Mucosa of rectum (tissue), 2 donors: ENCODE measurements at regions not wholly inside any gene's neighbourhood (a gene's known extent, or its start where the extent isn't known, plus 50 kb on each side); places are given as distances from the start of the nearest gene placed in this dataset.

Experiments
- H3K27ac ChIP-seq, 2 donors: one replicate each; pipeline ENCODE4 v1.7.0; 2013; ENCODE audit warnings: inconsistent platforms in 2 of 2, low read depth in 2 of 2, low read length in 2 of 2
- H3K27me3 ChIP-seq, 2 donors: one replicate each; pipeline ENCODE4 v1.7.0; 2013; ENCODE audit warnings: low read length in 2 of 2; ENCODE audit not compliant: control insufficient read depth in 2 of 2, insufficient read depth in 2 of 2
- H3K36me3 ChIP-seq, 2 donors: one replicate each; pipeline ENCODE4 v1.7.0; 2013; ENCODE audit warnings: low read length in 2 of 2; ENCODE audit not compliant: control insufficient read depth in 2 of 2, insufficient read depth in 2 of 2
- H3K4me1 ChIP-seq, 2 donors: one replicate each; pipeline ENCODE4 v1.7.0; 2013; ENCODE audit warnings: low read length in 2 of 2, mild to moderate bottlenecking in 1 of 2; ENCODE audit not compliant: control insufficient read depth in 2 of 2, insufficient read depth in 2 of 2
- H3K4me3 ChIP-seq, 2 donors: one replicate each; pipeline ENCODE4 v1.7.0; 2013; ENCODE audit warnings: low read length in 2 of 2
- H3K9ac ChIP-seq, 2 donors: one replicate each; pipeline ENCODE4 v1.7.0; 2013; ENCODE audit warnings: low read length in 2 of 2, low read depth in 1 of 2, mild to moderate bottlenecking in 1 of 2
- H3K9me3 ChIP-seq, 2 donors: one replicate each; pipeline ENCODE4 v1.7.0; 2013; ENCODE audit warnings: low read length in 2 of 2; ENCODE audit not compliant: control insufficient read depth in 2 of 2
- donor health status: healthy.
- donor health status: Normal muscosa, but diverticular disease.

DNA sequence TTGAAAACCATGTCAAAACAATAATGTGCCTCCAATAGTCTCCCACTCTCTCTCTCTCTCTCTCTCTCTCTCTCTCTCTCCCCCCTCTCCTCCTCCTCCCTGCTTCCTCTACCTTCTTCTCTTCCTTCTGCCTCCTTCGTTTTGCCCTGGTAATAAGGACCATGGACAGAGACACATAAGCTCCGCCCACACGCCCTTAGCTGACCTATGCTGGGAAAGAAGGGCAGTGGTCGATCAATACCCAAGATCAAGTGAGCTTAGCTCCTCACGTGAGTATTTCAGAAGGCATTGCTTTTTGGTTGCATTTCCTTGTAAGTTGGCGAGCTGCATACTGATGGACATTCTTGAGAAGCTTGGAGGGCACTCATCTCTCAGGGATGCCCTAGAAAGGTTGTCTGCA lies 194.8 kb downstream of the MIAT start:
- Histone ChIP-seq H3K4me1 (no peaks in the 10 kb centered on the region), H3K27ac (no peak overlapping the region), H3K36me3 (no peaks in the 10 kb centered on the region), H3K9ac (no peak overlapping the region), H3K9me3 (no peaks in the 10 kb centered on the region), H3K27me3 (no peaks in the 10 kb centered on the region), H3K4me3 (no peak overlapping the region)

DNA sequence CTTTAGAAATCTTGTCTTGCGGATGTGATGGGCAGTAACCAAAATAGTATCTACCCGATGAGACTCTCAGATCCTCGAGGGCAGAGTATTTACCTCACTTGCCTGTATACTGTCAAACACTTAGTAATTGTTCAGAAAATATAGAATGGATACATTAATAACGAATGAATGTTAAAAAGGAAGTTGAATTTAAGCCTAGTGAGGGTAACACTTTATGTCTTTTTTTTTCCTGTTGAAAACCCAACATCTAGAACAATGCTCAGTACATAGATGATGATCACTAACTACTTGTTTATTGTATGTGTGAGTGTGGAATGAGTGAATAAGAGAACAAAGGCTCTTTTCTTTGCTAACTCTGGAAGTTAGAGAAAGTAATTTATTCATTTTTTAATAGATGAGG lies 195.7 kb downstream of the MIAT start:
- H3K9me3 ChIP-seq: no peaks in the 10 kb centered on the region
- H3K36me3 ChIP-seq: no peaks in the 10 kb centered on the region
- H3K9ac ChIP-seq: no peak overlapping the region
- no peak overlapping the region for H3K27ac ChIP-seq
- H3K4me1 ChIP-seq: no peaks in the 10 kb centered on the region
- H3K27me3 ChIP-seq: no peaks in the 10 kb centered on the region
- H3K4me3 ChIP-seq: no peak overlapping the region

DNA sequence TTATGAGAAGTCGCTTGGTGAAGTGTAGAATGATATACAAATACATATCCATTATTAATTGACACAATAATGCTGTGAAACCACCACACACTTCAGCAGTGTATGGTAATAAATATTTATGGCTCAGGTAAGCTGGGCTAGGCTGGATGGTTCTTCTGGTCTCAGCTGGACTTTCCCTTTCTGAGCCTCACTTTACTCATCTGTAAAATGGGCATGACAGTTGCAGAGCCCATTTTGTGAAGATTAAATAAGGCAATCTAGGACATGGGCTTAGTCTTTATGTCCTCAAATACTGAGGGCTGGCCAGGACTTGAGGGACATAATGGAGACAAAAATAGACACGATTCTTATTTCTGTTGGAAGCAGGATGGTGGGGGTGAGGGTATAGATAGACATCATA lies 196.1 kb downstream of the MIAT start:
- H3K27ac ChIP-seq: no peak overlapping the region
- H3K27me3 ChIP-seq: no peaks in the 10 kb centered on the region
- H3K9me3 ChIP-seq: no peaks in the 10 kb centered on the region
- H3K36me3 ChIP-seq: no peaks in the 10 kb centered on the region
- no peak overlapping the region for H3K9ac ChIP-seq
- H3K4me1 ChIP-seq: no peaks in the 10 kb centered on the region
- H3K4me3 ChIP-seq: no peak overlapping the region

DNA sequence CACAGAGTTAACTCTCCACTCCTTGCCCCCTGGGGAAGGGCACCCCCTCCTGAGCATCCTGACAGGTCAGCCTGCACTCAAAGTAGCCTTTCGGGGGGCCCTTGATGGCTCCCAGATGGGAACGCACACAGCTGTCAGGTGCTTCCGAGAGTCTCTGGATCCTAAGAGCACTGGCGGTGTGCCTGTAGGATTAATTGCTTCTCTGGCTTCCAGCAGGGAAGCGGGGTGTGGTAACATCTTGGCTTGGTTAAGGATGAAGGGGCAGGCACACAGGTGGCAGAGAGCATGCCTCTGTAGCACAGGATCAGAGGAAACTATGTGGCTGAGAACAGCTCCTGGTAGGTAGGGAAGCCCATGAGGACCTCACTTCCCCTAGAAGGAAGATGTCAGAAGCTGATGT lies 199.8 kb downstream of the MIAT start:
- H3K36me3 ChIP-seq: no peaks in the 10 kb centered on the region
- no peak overlapping the region for H3K4me3 ChIP-seq
- no peak overlapping the region for H3K9ac ChIP-seq
- H3K27me3 ChIP-seq: no peaks in the 10 kb centered on the region
- no peaks in the 10 kb centered on the region for H3K4me1 ChIP-seq
- H3K27ac ChIP-seq: no peak overlapping the region
- H3K9me3 ChIP-seq: no peaks in the 10 kb centered on the region

DNA sequence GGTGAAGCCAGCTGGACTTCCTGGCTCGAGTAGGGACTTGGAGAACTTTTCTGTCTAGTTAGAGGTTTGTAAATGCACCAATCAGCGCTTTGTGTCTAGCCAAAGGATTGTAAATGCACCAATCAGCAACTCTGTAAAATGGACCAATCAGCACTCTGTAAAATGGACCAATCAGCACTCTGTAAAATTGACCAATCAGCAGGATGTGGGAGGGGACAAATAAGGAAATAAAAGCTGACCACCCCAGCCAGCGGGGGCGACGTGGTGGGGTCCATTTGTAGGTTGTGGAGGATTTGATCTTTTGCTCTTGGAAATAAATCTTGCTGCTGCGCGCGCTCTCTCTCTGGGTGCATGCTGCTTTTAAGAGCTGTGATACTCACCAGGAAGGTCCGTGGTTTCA lies 202.9 kb downstream of the MIAT start:
- H3K9ac ChIP-seq: no peak overlapping the region
- H3K9me3 ChIP-seq: no peaks in the 10 kb centered on the region
- H3K4me3 ChIP-seq: no peak overlapping the region
- H3K36me3 ChIP-seq: no peaks in the 10 kb centered on the region
- H3K4me1 ChIP-seq: no peaks in the 10 kb centered on the region
- no peaks in the 10 kb centered on the region for H3K27me3 ChIP-seq
- no peak overlapping the region for H3K27ac ChIP-seq

DNA sequence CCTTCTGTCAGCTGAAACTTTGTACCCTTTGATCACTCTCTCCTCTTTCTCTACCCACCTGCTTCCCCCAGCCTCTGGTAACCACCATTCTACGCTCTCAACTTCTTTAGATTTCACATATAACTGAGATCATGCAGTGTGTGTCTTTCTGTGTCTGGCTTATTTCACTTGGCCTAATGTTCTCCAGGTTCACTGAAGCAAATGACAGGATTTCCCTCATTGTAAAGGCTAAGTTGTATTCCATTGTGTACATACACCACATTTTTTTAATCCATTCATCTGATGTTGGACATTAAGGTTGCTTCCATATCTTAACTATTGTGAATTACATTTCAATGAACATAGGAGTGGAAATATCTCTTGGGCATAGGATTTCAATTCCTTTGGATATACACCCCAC lies 207.6 kb downstream of the MIAT start:
- Histone ChIP-seq H3K4me3 (no peak overlapping the region), H3K27me3 (no peaks in the 10 kb centered on the region), H3K9ac (no peak overlapping the region), H3K9me3 (no peaks in the 10 kb centered on the region), H3K36me3 (no peaks in the 10 kb centered on the region), H3K27ac (no peak overlapping the region), H3K4me1 (no peaks in the 10 kb centered on the region)

DNA sequence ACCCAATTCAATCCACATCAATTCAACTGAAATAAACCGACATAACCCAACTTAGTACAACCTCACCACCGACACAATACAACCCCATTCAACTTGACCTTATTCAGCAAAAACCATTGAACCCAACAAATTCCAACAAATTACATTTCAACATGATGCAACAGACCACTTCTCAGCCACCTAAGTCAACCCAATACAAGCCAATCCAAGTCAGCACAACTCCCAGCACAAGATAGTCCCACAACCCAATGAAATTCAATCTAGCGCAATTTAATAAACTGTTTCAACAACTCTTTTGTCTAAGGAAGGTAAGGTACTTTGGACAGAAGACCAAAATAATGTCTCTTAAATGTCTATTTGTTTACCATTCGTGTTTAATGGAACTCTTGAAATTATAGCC lies 226.0 kb downstream of the MIAT start:
- H3K36me3 ChIP-seq: no peaks in the 10 kb centered on the region
- H3K27ac ChIP-seq: no peak overlapping the region
- no peak overlapping the region for H3K9ac ChIP-seq
- H3K4me3 ChIP-seq: no peak overlapping the region
- no peaks in the 10 kb centered on the region for H3K9me3 ChIP-seq
- no peaks in the 10 kb centered on the region for H3K27me3 ChIP-seq
- H3K4me1 ChIP-seq: no peaks in the 10 kb centered on the region

DNA sequence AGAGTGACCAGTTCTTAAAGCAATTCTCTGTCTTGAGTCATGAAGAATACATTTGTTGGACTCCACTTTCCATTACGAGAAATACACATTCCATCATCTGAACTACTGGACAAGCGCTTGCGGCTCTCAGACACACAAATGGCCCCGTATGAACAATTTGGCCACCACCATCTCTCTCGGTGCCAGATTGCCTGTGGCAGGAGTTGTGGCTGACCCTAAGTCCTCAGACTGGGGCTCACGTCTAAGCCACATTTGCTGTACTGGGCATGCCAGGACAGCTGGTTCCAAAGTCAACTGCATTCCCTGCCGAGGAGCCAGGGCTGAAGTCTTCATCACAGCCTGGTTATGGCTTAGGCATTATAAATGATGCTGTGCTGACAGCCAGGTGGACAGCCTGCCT lies 227.5 kb downstream of the MIAT start:
- Histone ChIP-seq H3K9ac (no peak overlapping the region), H3K36me3 (no peaks in the 10 kb centered on the region), H3K9me3 (no peaks in the 10 kb centered on the region), H3K4me1 (no peaks in the 10 kb centered on the region), H3K27ac (no peak overlapping the region), H3K27me3 (no peaks in the 10 kb centered on the region), H3K4me3 (no peak overlapping the region)

DNA sequence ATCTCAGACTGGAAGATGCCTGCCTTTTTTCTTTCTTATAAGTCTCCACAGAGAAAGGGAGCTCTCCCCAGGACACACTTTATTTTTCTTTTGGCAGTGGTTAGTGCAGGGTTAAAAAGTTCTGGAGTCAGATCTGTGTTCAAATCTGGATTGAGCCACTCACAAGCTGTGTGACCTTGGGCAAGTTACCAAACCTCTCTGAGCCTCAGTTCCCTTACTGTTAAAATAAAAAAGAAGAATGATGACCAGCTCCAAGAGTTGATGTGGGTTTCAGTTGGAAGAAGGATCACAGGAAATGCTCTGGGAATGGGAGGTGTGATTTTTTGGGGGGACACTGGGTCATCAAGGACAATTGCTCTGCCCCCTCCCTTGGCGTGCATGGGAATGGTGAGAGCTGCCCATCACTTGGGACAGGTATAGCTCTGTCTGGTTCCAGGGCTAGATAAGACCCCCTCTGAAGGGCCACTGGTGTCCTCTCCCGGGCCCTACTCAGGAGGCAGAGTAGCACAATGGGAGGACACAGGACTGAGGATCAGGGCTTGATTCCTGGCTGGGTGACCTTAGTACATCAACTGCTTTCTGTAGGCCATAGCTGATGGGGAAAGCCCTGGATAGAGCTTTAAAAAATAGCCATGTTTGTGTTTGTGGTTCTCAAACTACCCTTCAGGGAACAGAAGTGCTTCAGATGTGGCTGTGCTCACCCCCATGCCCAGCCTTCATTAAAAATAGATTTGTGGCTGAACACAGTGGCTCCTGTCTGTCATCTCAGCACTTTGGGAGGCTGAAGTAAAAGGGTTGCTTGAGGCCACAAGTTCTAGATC lies 228.3 kb downstream of the MIAT start:
- H3K9me3 ChIP-seq: no peaks in the 10 kb centered on the region
- H3K27me3 ChIP-seq: no peaks in the 10 kb centered on the region
- H3K27ac ChIP-seq: no peak overlapping the region
- no peak overlapping the region for H3K4me3 ChIP-seq
- no peak overlapping the region for H3K9ac ChIP-seq
- H3K4me1 ChIP-seq: no peaks in the 10 kb centered on the region
- H3K36me3 ChIP-seq: no peaks in the 10 kb centered on the region

DNA sequence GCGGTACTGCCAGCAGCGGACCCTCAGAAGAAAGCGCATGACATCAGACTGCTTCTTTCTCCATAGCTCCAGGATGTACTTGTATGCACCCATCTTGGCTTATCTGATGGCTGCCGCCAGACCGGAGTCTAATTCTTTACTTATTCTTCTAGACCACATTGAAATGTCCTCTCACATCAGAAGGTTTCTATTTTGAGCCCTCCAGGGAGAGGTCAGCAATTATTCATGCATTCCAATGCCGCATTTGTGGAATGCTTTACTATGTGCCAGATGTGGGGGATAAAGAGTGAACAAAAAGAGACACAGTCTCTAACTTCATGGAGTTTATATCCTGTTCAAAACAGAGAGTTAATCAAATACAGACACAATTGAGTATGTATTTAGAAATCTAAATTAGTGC lies 230.1 kb downstream of the MIAT start:
- Histone ChIP-seq H3K36me3 (no peaks in the 10 kb centered on the region), H3K9me3 (no peaks in the 10 kb centered on the region), H3K9ac (no peak overlapping the region), H3K27ac (no peak overlapping the region), H3K27me3 (no peaks in the 10 kb centered on the region), H3K4me1 (no peaks in the 10 kb centered on the region), H3K4me3 (no peak overlapping the region)

DNA sequence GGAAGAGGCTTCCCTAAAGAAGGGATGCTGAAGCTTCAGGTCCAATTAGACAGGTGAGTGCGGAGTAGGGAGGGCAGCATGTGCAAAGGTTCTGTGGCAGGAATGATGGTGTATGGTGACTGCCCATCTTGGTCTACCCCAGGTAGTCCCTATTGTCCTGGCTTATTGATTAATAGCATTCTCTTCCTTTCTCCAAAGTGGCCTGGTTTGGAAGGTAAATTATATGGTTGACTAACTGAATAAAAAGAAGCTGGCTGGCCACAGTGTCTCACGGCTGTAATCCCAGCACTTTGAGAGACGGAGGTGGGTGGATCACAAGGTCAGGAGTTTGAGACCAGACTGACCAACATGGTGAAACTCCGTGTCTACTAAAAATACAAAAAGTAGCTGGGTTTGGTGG lies 230.5 kb downstream of the MIAT start:
- Histone ChIP-seq H3K27me3 (no peaks in the 10 kb centered on the region), H3K9me3 (no peaks in the 10 kb centered on the region), H3K27ac (no peak overlapping the region), H3K4me3 (no peak overlapping the region), H3K36me3 (no peaks in the 10 kb centered on the region), H3K4me1 (no peaks in the 10 kb centered on the region), H3K9ac (no peak overlapping the region)
